22Rv1 (cell line): ENCODE measurements at regions not wholly inside any gene's neighbourhood (a gene's known extent, or its start where the extent isn't known, plus 50 kb on each side); places are given as distances from the start of the nearest gene placed in this dataset.

Experiments
- CTCF ChIP-seq: fragments of 450-650 bp; IDR thresholded peaks from 2 replicates; pipeline ENCODE4 v1.5.1; 2017; ENCODE audit warnings: mild to moderate bottlenecking
- ZFX ChIP-seq: fragments of 450-650 bp; IDR thresholded peaks from 2 replicates; pipeline ENCODE4 v1.6.1; 2017; ENCODE audit warnings: antibody characterized with exemption, borderline replicate concordance

- no peak for TF ChIP-seq CTCF
- TF ChIP-seq ZFX: no peak
These were observed 491.1 kb downstream of the KIF4B start for GRCh38 chr5:155504606-155505005.
